Breast epithelium (tissue), 3 donors: ENCODE measurements at regions not wholly inside any gene's neighbourhood (a gene's known extent, or its start where the extent isn't known, plus 50 kb on each side); places are given as distances from the start of the nearest gene placed in this dataset.
A peak's percentile ranks its signal among the peaks of the same experiment; 100 is the strongest.

Source experiments
- POLR2A ChIP-seq: fragments of 450-650 bp; IDR thresholded peaks from one replicate; pipeline ENCODE4 v1.6.1; 2016; ENCODE audit warnings: antibody characterized with exemption, mild to moderate bottlenecking, moderate library complexity
- TF ChIP-seq, protein P1 (sequence below), 3 donors: fragments of 450-650 bp; IDR thresholded peaks; one replicate each; pipeline ENCODE4 v1.5.1; 2016 to 2017; ENCODE audit warnings: antibody characterized with exemption in 3 of 3, mild to moderate bottlenecking in 3 of 3, moderate library complexity in 3 of 3

DNA sequence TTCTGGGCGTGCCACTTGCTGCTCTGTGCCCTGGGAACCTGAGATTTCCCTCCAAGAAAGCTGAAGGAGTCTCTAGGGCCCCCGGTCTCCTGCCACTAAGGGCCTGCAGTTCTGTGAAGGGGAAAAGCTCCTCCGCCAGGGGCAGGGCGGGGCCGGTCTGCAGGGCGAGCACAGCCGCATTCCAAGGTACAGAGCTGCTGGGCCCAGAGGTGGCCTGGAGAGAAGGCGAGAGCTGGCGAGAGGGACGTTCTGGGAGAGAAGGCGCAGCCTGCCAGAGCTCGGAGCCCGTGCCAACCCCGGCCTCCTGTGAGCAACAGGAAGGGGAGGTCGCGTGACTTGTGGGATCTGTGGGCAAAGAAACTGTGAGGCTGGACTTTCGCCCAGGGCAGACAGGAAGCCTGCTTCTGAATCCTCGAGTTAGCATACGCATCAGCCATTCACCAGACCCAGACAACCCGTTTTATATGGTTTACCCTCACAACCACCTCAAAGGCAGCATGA is 500.4 kb downstream of the SHQ1 start:
- TF ChIP-seq POLR2A = no peak
- TF ChIP-seq, protein P1, sequence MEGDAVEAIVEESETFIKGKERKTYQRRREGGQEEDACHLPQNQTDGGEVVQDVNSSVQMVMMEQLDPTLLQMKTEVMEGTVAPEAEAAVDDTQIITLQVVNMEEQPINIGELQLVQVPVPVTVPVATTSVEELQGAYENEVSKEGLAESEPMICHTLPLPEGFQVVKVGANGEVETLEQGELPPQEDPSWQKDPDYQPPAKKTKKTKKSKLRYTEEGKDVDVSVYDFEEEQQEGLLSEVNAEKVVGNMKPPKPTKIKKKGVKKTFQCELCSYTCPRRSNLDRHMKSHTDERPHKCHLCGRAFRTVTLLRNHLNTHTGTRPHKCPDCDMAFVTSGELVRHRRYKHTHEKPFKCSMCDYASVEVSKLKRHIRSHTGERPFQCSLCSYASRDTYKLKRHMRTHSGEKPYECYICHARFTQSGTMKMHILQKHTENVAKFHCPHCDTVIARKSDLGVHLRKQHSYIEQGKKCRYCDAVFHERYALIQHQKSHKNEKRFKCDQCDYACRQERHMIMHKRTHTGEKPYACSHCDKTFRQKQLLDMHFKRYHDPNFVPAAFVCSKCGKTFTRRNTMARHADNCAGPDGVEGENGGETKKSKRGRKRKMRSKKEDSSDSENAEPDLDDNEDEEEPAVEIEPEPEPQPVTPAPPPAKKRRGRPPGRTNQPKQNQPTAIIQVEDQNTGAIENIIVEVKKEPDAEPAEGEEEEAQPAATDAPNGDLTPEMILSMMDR (IDR thresholded peaks at IDR 0.05) = peak in 1 of 3 donors; percentile 21
